ENCODE measurements at regions not wholly inside any gene's neighbourhood (a gene's known extent, or its start where the extent isn't known, plus 50 kb on each side); places are given as distances from the start of the nearest gene placed in this dataset.
A peak's percentile ranks its signal among the peaks of the same experiment; 100 is the strongest.
"Not testable (repeated sequence)": the region's sequence is repeated elsewhere in the genome, so short reads cannot be mapped to it uniquely, and the experiment has no call there.

- H3K9me3 ChIP-seq (ENCODE audit: insufficient read depth in 2 of 2, low read depth in 1 of 2, low read length in 1 of 2); H2BK12ac ChIP-seq (ENCODE audit: low read depth, low read length); H3K18ac ChIP-seq (ENCODE audit: extremely low read depth, low read length); FAIRE-seq; H4K91ac ChIP-seq (replicated peaks; ENCODE audit: insufficient read length, low read length); H2BK15ac ChIP-seq (ENCODE audit: low read length); H3K4me3 ChIP-seq (ENCODE audit: extremely low read depth in 1 of 4, insufficient read depth in 2 of 4, low read depth in 3 of 4, low read length in 4 of 4); H3K4ac ChIP-seq (replicated peaks; ENCODE audit: insufficient read length, low read depth, low read length); H3K79me1 ChIP-seq (ENCODE audit: low read depth, low read length); DNase-seq (ENCODE audit: low read depth in 1 of 2, low spot score in 2 of 2); H3K36me3 ChIP-seq (ENCODE audit: control insufficient read depth in 2 of 4, insufficient read depth in 4 of 4, low read length in 3 of 4); H3K9ac ChIP-seq (replicated peaks in 1 of 4; ENCODE audit: extremely low read depth in 1 of 4, low read depth in 3 of 4, low read length in 3 of 4); CTCF ChIA-PET (ENCODE audit: partially characterized antibody); H3K23ac ChIP-seq (ENCODE audit: insufficient read length); H3K23me2 ChIP-seq (ENCODE audit: low read depth, low read length); H3K4me1 ChIP-seq (replicated peaks in 1 of 4; ENCODE audit: control insufficient read depth in 3 of 4, insufficient read depth in 4 of 4, low read length in 3 of 4); H3K4me2 ChIP-seq (ENCODE audit: insufficient read depth in 1 of 2, low read depth in 2 of 2, low read length in 2 of 2); H4K20me1 ChIP-seq (replicated peaks in 1 of 2; ENCODE audit: control insufficient read depth in 1 of 2, insufficient read depth in 2 of 2, low read length in 2 of 2); H3K27ac ChIP-seq (ENCODE audit: low read depth, low read length); H4K8ac ChIP-seq (ENCODE audit: extremely low read depth, insufficient read depth, low read length); H3K56ac ChIP-seq (replicated peaks; ENCODE audit: insufficient read length, low read depth, low read length); H3K27me3 ChIP-seq (replicated peaks in 1 of 4; ENCODE audit: control insufficient read depth in 3 of 4, extremely low read depth in 1 of 4, insufficient read depth in 3 of 4, low read length in 3 of 4); H3K79me2 ChIP-seq (ENCODE audit: control insufficient read depth in 1 of 2, insufficient read depth in 2 of 2, low read length in 2 of 2); H2BK120ac ChIP-seq (replicated peaks; ENCODE audit: low read depth, low read length); H2AFZ ChIP-seq (ENCODE audit: low read length); H3K14ac ChIP-seq (ENCODE audit: insufficient read length); H4K5ac ChIP-seq (ENCODE audit: insufficient read length, low read depth, low read length); H2AK5ac ChIP-seq (ENCODE audit: low read depth, low read length): not testable (repeated sequence)
- POLR2A ChIA-PET (ENCODE audit: partially characterized antibody): interaction anchor here (1.2 kb wide), 1 partner anchor 60 kb away, joined by 3 read pairs; no protein-coding TSS in a partner anchor
- 85% methylated on average over 4 of the region's 4 CpGs; no CpG with 5 or more reads in 1 of the 2 experiments for WGBS, 2 experiments (ENCODE audit: extremely low coverage in 1 of 2, insufficient coverage in 1 of 2, insufficient read length in 1 of 2, insufficient replicate concordance in 2 of 2, low coverage in 1 of 2, low lambda C conversion rate in 2 of 2, missing lambda C conversion rate in 1 of 2)
- H2BK5ac ChIP-seq (ENCODE audit: low read depth, low read length): peak overlapping the region; percentile 85; the same call in 1 of the 2 replicates
- H2BK20ac ChIP-seq (ENCODE audit: low read length): 0 out of 2 replicates have a peak overlapping the region, but pooled peaks have one; percentile 48
Observed at GRCh38 chr3:95347936-95348335, 1285.1 kb downstream of the NSUN3 start.

Measured in H1 (cell line).